Prostate gland (tissue), 2 donors: ENCODE measurements at regions not wholly inside any gene's neighbourhood (a gene's known extent, or its start where the extent isn't known, plus 50 kb on each side); places are given as distances from the start of the nearest gene placed in this dataset.

Source experiments
- POLR2A ChIP-seq: fragments of 450-650 bp; IDR thresholded peaks from one replicate; pipeline ENCODE4 v1.6.1; 2016; ENCODE audit warnings: antibody characterized with exemption, mild to moderate bottlenecking
- POLR2AphosphoS5 ChIP-seq: sonication (generic); formaldehyde crosslinking; IDR thresholded peaks from one replicate; pipeline ENCODE4 v1.6.1; 2017; ENCODE audit warnings: antibody characterized with exemption
- TF ChIP-seq, protein P1 (sequence below), 4 experiments: fragments of 200-600 bp in 2 of 4; fragments of 450-650 bp in 2 of 4; sonication (generic) in 2 of 4; IDR thresholded peaks; 1 replicate in 3 of 4; 2 replicates in 1 of 4; pipeline ENCODE4 v1.5.1; 2016 to 2019; ENCODE audit warnings: antibody characterized with exemption in 4 of 4, mild to moderate bottlenecking in 2 of 4, moderate library complexity in 2 of 4

DNA sequence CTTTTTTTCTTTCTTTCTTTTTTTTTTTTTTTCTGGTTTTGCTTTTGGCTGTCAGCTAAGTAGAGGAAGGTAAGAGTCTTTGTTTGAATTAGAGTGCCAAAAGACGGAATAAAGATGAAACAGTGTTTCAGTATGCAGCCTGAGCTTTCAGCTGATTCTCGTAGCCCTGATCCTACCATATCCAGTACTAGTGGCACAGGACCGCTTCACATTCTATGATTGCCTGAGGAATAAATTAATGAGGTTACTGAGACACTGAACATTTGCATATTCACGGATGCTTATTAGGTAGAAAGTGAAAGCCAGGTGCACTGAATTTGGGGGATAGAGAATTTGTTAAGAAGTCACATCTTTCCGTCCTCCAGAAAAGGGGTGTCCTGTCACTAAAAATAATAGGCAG is 421.5 kb upstream of the POU3F3 start:
- TF ChIP-seq, protein P1, sequence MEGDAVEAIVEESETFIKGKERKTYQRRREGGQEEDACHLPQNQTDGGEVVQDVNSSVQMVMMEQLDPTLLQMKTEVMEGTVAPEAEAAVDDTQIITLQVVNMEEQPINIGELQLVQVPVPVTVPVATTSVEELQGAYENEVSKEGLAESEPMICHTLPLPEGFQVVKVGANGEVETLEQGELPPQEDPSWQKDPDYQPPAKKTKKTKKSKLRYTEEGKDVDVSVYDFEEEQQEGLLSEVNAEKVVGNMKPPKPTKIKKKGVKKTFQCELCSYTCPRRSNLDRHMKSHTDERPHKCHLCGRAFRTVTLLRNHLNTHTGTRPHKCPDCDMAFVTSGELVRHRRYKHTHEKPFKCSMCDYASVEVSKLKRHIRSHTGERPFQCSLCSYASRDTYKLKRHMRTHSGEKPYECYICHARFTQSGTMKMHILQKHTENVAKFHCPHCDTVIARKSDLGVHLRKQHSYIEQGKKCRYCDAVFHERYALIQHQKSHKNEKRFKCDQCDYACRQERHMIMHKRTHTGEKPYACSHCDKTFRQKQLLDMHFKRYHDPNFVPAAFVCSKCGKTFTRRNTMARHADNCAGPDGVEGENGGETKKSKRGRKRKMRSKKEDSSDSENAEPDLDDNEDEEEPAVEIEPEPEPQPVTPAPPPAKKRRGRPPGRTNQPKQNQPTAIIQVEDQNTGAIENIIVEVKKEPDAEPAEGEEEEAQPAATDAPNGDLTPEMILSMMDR (IDR thresholded peaks at IDR 0.05): no peak
- TF ChIP-seq POLR2A: no peak
- TF ChIP-seq POLR2AphosphoS5: no peak
